ENCODE measurements at regions not wholly inside any gene's neighbourhood (a gene's known extent, or its start where the extent isn't known, plus 50 kb on each side); places are given as distances from the start of the nearest gene placed in this dataset.
"Not testable (repeated sequence)": the region's sequence is repeated elsewhere in the genome, so short reads cannot be mapped to it uniquely, and the experiment has no call there.

GRCh38 chr4:62512271-62512670, 1312.1 kb downstream of the ADGRL3 start:
- Histone ChIP-seq H3K9me3 (no peaks in the 10 kb centered on the region), H3K36me3 (no peaks in the 10 kb centered on the region), H3K27ac (no peak overlapping the region), H3K4me3 (no peak overlapping the region), H3K4me1 (replicated peaks) (no peaks in the 10 kb centered on the region), H3K27me3 (replicated peaks; ENCODE audit: insufficient read depth) (no peaks in the 10 kb centered on the region)
- TF ChIP-seq POLR2AphosphoS5 (IDR thresholded peaks at IDR 0.05) (no peak), CTCF (IDR thresholded peaks at IDR 0.05) (no peak), POLR2A (IDR thresholded peaks at IDR 0.05) (no peak)
- intact Hi-C loops (cut with DNase I): no loop called here
- WGBS: 76% methylated on average over 3 of the region's 3 CpGs
- DNase-seq (ENCODE audit: low spot score): no peak

- no peaks in the 10 kb centered on the region for H3K9me3 ChIP-seq
- DNase-seq (ENCODE audit: low spot score): no peak
- H3K4me1 ChIP-seq (replicated peaks): no peaks in the 10 kb centered on the region
- no peak overlapping the region for H3K4me3 ChIP-seq
- no peak overlapping the region for H3K27ac ChIP-seq
- 87% methylated on average over 13 of the region's 13 CpGs for WGBS
- no peaks in the 10 kb centered on the region for H3K36me3 ChIP-seq
- H3K27me3 ChIP-seq (replicated peaks; ENCODE audit: insufficient read depth): no peaks in the 10 kb centered on the region
- TF ChIP-seq CTCF (IDR thresholded peaks at IDR 0.05) (no peak), POLR2AphosphoS5 (IDR thresholded peaks at IDR 0.05) (no peak), POLR2A (IDR thresholded peaks at IDR 0.05) (no peak)
- intact Hi-C loops (cut with DNase I): no loop called here
Measured at GRCh38 chr4:62510228-62510627, 1310.1 kb downstream of the ADGRL3 start.

- H3K4me3 ChIP-seq: no peak overlapping the region
- no peaks in the 10 kb centered on the region for H3K27me3 ChIP-seq (replicated peaks; ENCODE audit: insufficient read depth)
- H3K9me3 ChIP-seq: no peaks in the 10 kb centered on the region
- 87% methylated on average over 2 of the region's 2 CpGs for WGBS
- H3K4me1 ChIP-seq (replicated peaks): no peaks in the 10 kb centered on the region
- no peak for DNase-seq (ENCODE audit: low spot score)
- no peak for TF ChIP-seq POLR2A (IDR thresholded peaks at IDR 0.05)
- no peak for TF ChIP-seq POLR2AphosphoS5 (IDR thresholded peaks at IDR 0.05)
- TF ChIP-seq CTCF (IDR thresholded peaks at IDR 0.05): no peak
- H3K27ac ChIP-seq: no peak overlapping the region
- no peaks in the 10 kb centered on the region for H3K36me3 ChIP-seq
- intact Hi-C loops (cut with DNase I): no loop called here
Measured at GRCh38 chr4:62500296-62500695, 1300.2 kb downstream of the ADGRL3 start.

GRCh38 chr4:62495032-62495431, 1294.9 kb downstream of the ADGRL3 start:
- Histone ChIP-seq H3K9me3 (no peaks in the 10 kb centered on the region), H3K36me3 (no peaks in the 10 kb centered on the region), H3K4me3 (no peak overlapping the region), H3K27me3 (replicated peaks; ENCODE audit: insufficient read depth) (no peaks in the 10 kb centered on the region), H3K27ac (no peak overlapping the region), H3K4me1 (replicated peaks) (no peaks in the 10 kb centered on the region)
- TF ChIP-seq POLR2A (IDR thresholded peaks at IDR 0.05) (no peak), CTCF (IDR thresholded peaks at IDR 0.05) (no peak), POLR2AphosphoS5 (IDR thresholded peaks at IDR 0.05) (no peak)
- DNase-seq (ENCODE audit: low spot score): no peak
- intact Hi-C loops (cut with DNase I): no loop called here

GRCh38 chr4:62491756-62492155, 1291.6 kb downstream of the ADGRL3 start:
- H3K27ac ChIP-seq; intact Hi-C loops (cut with DNase I); H3K4me3 ChIP-seq; H3K9me3 ChIP-seq; H3K36me3 ChIP-seq; H3K4me1 ChIP-seq (replicated peaks); H3K27me3 ChIP-seq (replicated peaks; ENCODE audit: insufficient read depth); DNase-seq (ENCODE audit: low spot score): not testable (repeated sequence)
- WGBS: 98% methylated on average over 15 of the region's 24 CpGs

Measured in prostate gland (tissue), 2 donors.